Mesendoderm (in vitro differentiated cells): ENCODE measurements at regions not wholly inside any gene's neighbourhood (a gene's known extent, or its start where the extent isn't known, plus 50 kb on each side); places are given as distances from the start of the nearest gene placed in this dataset.

Source experiments
- DNase-seq: peaks from one replicate; pipeline ENCODE4 v3.0.0; 2013
- H2AK5ac ChIP-seq: 2 replicates; pipeline ENCODE4 v1.6.1; 2013; ENCODE audit warnings: low read length, inconsistent platforms
- H2BK120ac ChIP-seq: 2 replicates; pipeline ENCODE4 v1.6.1; 2013; ENCODE audit warnings: low read depth, mild to moderate bottlenecking, low read length, moderate library complexity, mixed read lengths
- H2BK15ac ChIP-seq: replicated peaks from 2 replicates; pipeline ENCODE4 v1.6.1; 2013; ENCODE audit warnings: low read depth, mild to moderate bottlenecking, moderate library complexity
- H2BK5ac ChIP-seq: 2 replicates; pipeline ENCODE4 v1.6.1; 2013; ENCODE audit warnings: low read length, inconsistent platforms
- H3K18ac ChIP-seq: 2 replicates; pipeline ENCODE4 v1.6.1; 2013; ENCODE audit warnings: mild to moderate bottlenecking, low read length, mixed read lengths
- H3K23ac ChIP-seq: one replicate; pipeline ENCODE4 v1.6.1; 2013; ENCODE audit warnings: low read length
- H3K27ac ChIP-seq: 2 replicates; pipeline ENCODE4 v1.5.1; 2013; ENCODE audit warnings: low read depth, mild to moderate bottlenecking, inconsistent platforms, low read length, moderate library complexity
- H3K27me3 ChIP-seq: 2 replicates; pipeline ENCODE4 v1.6.1; 2013; ENCODE audit warnings: low read length, control low read depth, mild to moderate bottlenecking, inconsistent platforms; ENCODE audit not compliant: insufficient read depth, poor library complexity
- H3K36me3 ChIP-seq: 2 replicates; pipeline ENCODE4 v1.6.1; 2013; ENCODE audit warnings: low read length, inconsistent platforms; ENCODE audit not compliant: control insufficient read depth, insufficient read depth
- H3K4ac ChIP-seq: one replicate; pipeline ENCODE4 v1.6.1; 2013; ENCODE audit warnings: low read depth, mild to moderate bottlenecking, low read length, moderate library complexity
- H3K4me1 ChIP-seq: 2 replicates; pipeline ENCODE4 v1.6.1; 2013; ENCODE audit warnings: low read depth, low read length, inconsistent platforms; ENCODE audit not compliant: control insufficient read depth
- H3K4me2 ChIP-seq: 2 replicates; pipeline ENCODE4 v1.6.1; 2013; ENCODE audit warnings: low read length
- H3K4me3 ChIP-seq: 2 replicates; pipeline ENCODE4 v1.5.1; 2013; ENCODE audit warnings: mild to moderate bottlenecking, low read length
- H3K56ac ChIP-seq: one replicate; pipeline ENCODE4 v1.6.1; 2013; ENCODE audit warnings: low read length
- H3K79me1 ChIP-seq: 2 replicates; pipeline ENCODE4 v1.6.1; 2013; ENCODE audit warnings: low read length, inconsistent platforms
- H3K79me2 ChIP-seq: 2 replicates; pipeline ENCODE4 v1.6.1; 2013; ENCODE audit warnings: mild to moderate bottlenecking, low read length; ENCODE audit not compliant: control insufficient read depth, insufficient read depth
- H3K9ac ChIP-seq: 2 replicates; pipeline ENCODE4 v1.6.1; 2013; ENCODE audit warnings: low read length, inconsistent platforms
- H4K5ac ChIP-seq: one replicate; pipeline ENCODE4 v1.6.1; 2013; ENCODE audit warnings: low read length
- H4K8ac ChIP-seq: one replicate; pipeline ENCODE4 v1.6.1; 2013; ENCODE audit warnings: low read depth, mild to moderate bottlenecking, control low read depth, low read length, moderate library complexity
- WGBS: extraction: QIAGEN DNeasy Blood & Tissue Kit; methylation state at CpG from one replicate; pipeline ENCODE4 v1.1.7; 2013; ENCODE audit warnings: low lambda C conversion rate, missing lambda C conversion rate; ENCODE audit not compliant: insufficient coverage; ENCODE audit errors: extremely low coverage; 5-methylcytosine and 5-hydroxymethylcytosine counted together

DNA sequence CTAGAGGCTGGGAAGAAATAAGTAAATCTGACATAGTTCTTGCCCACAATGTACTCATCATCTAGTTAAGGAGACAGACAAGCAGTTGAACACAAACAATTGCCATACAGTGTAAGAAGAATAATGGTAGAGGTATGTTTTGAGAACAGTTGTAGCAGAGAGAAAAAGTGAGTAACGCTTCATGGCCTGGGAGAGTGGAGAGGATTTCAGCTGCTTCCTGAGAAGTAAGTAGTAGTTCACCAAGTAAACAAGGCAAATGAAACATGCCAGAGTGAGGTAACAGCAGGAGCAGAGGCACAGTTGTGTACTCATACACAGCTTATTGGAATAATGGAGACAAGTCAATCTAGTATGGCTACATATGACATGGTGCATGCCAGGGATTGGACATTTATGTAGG, 53.6 kb upstream of the RAP2C start:
- no peaks in the 10 kb centered on the region for H3K4me1 ChIP-seq
- H3K4me2 ChIP-seq = no peak overlapping the region
- no peak overlapping the region for H3K18ac ChIP-seq
- no peak overlapping the region for H3K27ac ChIP-seq
- no peak overlapping the region for H4K5ac ChIP-seq
- H2BK120ac ChIP-seq = no peak overlapping the region
- H2BK5ac ChIP-seq = no peak overlapping the region
- no peak for DNase-seq
- H3K4ac ChIP-seq = no peak overlapping the region
- H3K4me3 ChIP-seq = no peak overlapping the region
- H3K79me2 ChIP-seq = no peaks in the 10 kb centered on the region
- no peak overlapping the region for H3K23ac ChIP-seq
- WGBS = no CpG with 5 or more reads among the region's 1 CpG
- no peaks in the 10 kb centered on the region for H3K79me1 ChIP-seq
- H4K8ac ChIP-seq = no peak overlapping the region
- no peaks in the 10 kb centered on the region for H3K36me3 ChIP-seq
- H3K27me3 ChIP-seq = no peaks in the 10 kb centered on the region
- H2BK15ac ChIP-seq = no peak overlapping the region
- H3K56ac ChIP-seq = no peak overlapping the region
- no peak overlapping the region for H2AK5ac ChIP-seq
- no peak overlapping the region for H3K9ac ChIP-seq

DNA sequence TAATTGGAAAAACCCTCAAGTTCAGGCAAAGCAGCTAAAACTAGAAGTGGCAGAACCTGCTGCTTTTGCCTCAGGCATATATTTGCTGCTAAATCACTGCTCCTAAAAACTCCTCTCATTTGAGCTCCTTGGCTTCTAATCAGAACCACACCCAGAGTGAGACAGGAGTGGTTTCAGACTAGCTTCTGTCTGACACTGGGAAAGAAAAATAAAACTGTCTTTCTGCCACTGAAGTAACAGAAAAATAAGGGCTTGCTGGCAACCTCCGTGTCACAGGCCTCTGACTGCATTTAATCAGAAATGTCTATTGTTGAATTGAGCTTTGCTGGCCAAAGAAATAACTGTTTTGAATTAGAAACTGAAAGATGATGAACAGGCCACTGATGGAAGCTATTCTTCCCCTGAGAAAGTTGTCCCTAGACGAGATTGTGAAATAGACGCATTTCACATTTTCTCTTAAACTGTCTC, 52.1 kb upstream of the RAP2C start:
- DNase-seq = no peak
- Histone ChIP-seq H3K27ac (no peak overlapping the region), H2AK5ac (no peak overlapping the region)

DNA sequence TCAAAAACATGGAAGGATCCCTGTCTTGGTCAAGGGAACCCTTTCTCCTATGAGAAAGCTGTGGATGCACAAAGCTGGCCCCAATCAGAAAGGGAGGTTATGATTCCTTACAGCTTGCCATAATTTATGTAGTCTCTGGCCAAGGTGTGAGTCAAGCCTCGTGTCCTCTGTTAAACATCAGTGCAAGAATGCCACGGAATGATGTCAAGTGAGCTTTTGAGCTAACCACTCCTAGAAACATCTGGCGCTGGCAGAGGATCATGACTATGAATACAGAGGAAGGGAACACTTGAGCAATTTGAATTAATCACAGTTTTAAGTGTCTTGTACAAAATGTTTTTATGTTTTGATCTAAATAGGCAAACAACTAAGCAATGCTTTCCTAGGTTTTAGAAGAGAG, 51.5 kb upstream of the RAP2C start:
- no peak for DNase-seq
- Histone ChIP-seq H3K36me3 (no peaks in the 10 kb centered on the region), H3K4ac (no peak overlapping the region), H3K4me1 (no peaks in the 10 kb centered on the region), H3K9ac (no peak overlapping the region), H4K5ac (no peak overlapping the region), H3K4me3 (no peak overlapping the region), H3K27ac (no peak overlapping the region), H3K27me3 (no peaks in the 10 kb centered on the region), H2BK120ac (no peak overlapping the region), H3K79me2 (no peaks in the 10 kb centered on the region), H3K4me2 (no peak overlapping the region), H3K56ac (no peak overlapping the region), H2BK5ac (no peak overlapping the region), H3K23ac (no peak overlapping the region), H4K8ac (no peak overlapping the region), H3K79me1 (no peaks in the 10 kb centered on the region), H3K18ac (no peak overlapping the region), H2BK15ac (no peak overlapping the region), H2AK5ac (no peak overlapping the region)
- WGBS = no CpG with 5 or more reads among the region's 3 CpGs

More for the DNA sequence above, 52.1 kb upstream of the RAP2C start:
- no peak overlapping the region for H3K18ac ChIP-seq
- H3K79me2 ChIP-seq = no peaks in the 10 kb centered on the region
- no peaks in the 10 kb centered on the region for H3K27me3 ChIP-seq
- no CpG with 5 or more reads among the region's 3 CpGs for WGBS
- H2BK120ac ChIP-seq = no peak overlapping the region
- H2BK5ac ChIP-seq = no peak overlapping the region
- H4K5ac ChIP-seq = no peak overlapping the region
- no peak overlapping the region for H3K56ac ChIP-seq
- no peak overlapping the region for H2BK15ac ChIP-seq
- H4K8ac ChIP-seq = no peak overlapping the region
- H3K4ac ChIP-seq = no peak overlapping the region
- H3K4me1 ChIP-seq = no peaks in the 10 kb centered on the region
- H3K79me1 ChIP-seq = no peaks in the 10 kb centered on the region
- H3K23ac ChIP-seq = no peak overlapping the region
- no peaks in the 10 kb centered on the region for H3K36me3 ChIP-seq
- no peak overlapping the region for H3K4me2 ChIP-seq
- H3K4me3 ChIP-seq = no peak overlapping the region
- no peak overlapping the region for H3K9ac ChIP-seq

DNA sequence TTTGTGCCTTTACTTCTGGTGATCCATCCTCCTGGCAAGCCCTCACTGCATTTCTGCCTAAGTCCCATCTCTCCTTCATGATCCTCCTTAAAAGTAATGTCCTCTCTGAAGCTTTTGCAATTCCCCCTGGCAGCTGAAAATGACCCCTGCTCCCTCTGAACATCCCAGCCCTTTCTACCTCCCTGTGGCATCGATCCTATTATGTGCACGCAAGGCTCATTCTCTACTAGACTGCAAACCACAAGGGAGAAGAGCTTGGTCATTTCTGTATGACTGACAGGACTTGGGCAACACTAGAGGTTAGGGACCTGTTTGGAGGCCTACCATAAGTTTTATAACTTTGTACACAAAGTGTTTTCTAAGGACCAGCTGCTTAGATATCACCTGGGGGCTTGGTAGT, 50.8 kb upstream of the RAP2C start:
- no peak overlapping the region for H2BK5ac ChIP-seq

More for the DNA sequence above, 50.8 kb upstream of the RAP2C start:
- no peak overlapping the region for H2BK120ac ChIP-seq
- no peak overlapping the region for H2BK15ac ChIP-seq
- no peaks in the 10 kb centered on the region for H3K27me3 ChIP-seq
- no peak overlapping the region for H4K8ac ChIP-seq
- no peak overlapping the region for H3K27ac ChIP-seq
- no peaks in the 10 kb centered on the region for H3K79me1 ChIP-seq
- no peaks in the 10 kb centered on the region for H3K79me2 ChIP-seq
- no peak overlapping the region for H3K23ac ChIP-seq
- no peak overlapping the region for H3K18ac ChIP-seq
- H3K4me1 ChIP-seq = no peaks in the 10 kb centered on the region
- H3K4ac ChIP-seq = no peak overlapping the region
- H3K4me2 ChIP-seq = no peak overlapping the region
- no CpG with 5 or more reads among the region's 2 CpGs for WGBS
- no peak overlapping the region for H3K56ac ChIP-seq
- DNase-seq = no peak
- H3K4me3 ChIP-seq = no peak overlapping the region
- H3K36me3 ChIP-seq = no peaks in the 10 kb centered on the region
- no peak overlapping the region for H4K5ac ChIP-seq
- H3K9ac ChIP-seq = no peak overlapping the region
- no peak overlapping the region for H2AK5ac ChIP-seq
